Esophagus (tissue), 2 donors: ENCODE measurements at regions not wholly inside any gene's neighbourhood (a gene's known extent, or its start where the extent isn't known, plus 50 kb on each side); places are given as distances from the start of the nearest gene placed in this dataset.
"Not testable (repeated sequence)": the region's sequence is repeated elsewhere in the genome, so short reads cannot be mapped to it uniquely, and the experiment has no call there.

ENCODE experiments used
- H3K27ac ChIP-seq, 2 donors: one replicate each; pipeline ENCODE4 v1.5.1; 2013; ENCODE audit warnings: low read depth in 2 of 2, mild to moderate bottlenecking in 2 of 2, inconsistent platforms in 1 of 2, low read length in 1 of 2, moderate library complexity in 1 of 2
- H3K27me3 ChIP-seq, 2 donors: one replicate each; pipeline ENCODE4 v1.6.1; 2013; ENCODE audit warnings: low read length in 2 of 2, control low read depth in 1 of 2, mild to moderate bottlenecking in 1 of 2; ENCODE audit not compliant: insufficient read depth in 2 of 2, control insufficient read depth in 1 of 2
- H3K36me3 ChIP-seq, 2 donors: one replicate each; pipeline ENCODE4 v1.6.1; 2013; ENCODE audit warnings: low read length in 1 of 2; ENCODE audit not compliant: control insufficient read depth in 2 of 2, insufficient read depth in 2 of 2
- H3K4me1 ChIP-seq, 2 donors: one replicate each; pipeline ENCODE4 v1.6.1; 2013; ENCODE audit warnings: low read length in 1 of 2; ENCODE audit not compliant: control insufficient read depth in 2 of 2, insufficient read depth in 2 of 2
- H3K4me3 ChIP-seq, 2 donors: one replicate each; pipeline ENCODE4 v1.5.1; 2013; ENCODE audit warnings: low read length in 2 of 2, mild to moderate bottlenecking in 2 of 2, low read depth in 1 of 2, moderate library complexity in 1 of 2
- H3K9me3 ChIP-seq, 2 donors: one replicate each; pipeline ENCODE4 v1.6.1; 2013; ENCODE audit warnings: mild to moderate bottlenecking in 2 of 2, low read depth in 1 of 2, low read length in 1 of 2, moderate library complexity in 1 of 2; ENCODE audit not compliant: control insufficient read depth in 2 of 2, insufficient read depth in 1 of 2
- WGBS, 2 donors: extraction: QIAGEN DNeasy Blood & Tissue Kit; methylation state at CpG; one replicate each; pipeline ENCODE4 v1.1.7; 2013; 5-methylcytosine and 5-hydroxymethylcytosine counted together
- donor health status: healthy with polysubstance abuse.
- donor health status: Bipolar disorder and iron deficiency.

- no peaks in the 10 kb centered on the region for H3K36me3 ChIP-seq
- no peak overlapping the region for H3K27ac ChIP-seq
- H3K4me1 ChIP-seq, result no peaks in the 10 kb centered on the region
- 78 to 84% methylated on average over 3 of the region's 3 CpGs for WGBS, 2 donors
- H3K9me3 ChIP-seq, result no peaks in the 10 kb centered on the region
- H3K4me3 ChIP-seq, result no peak overlapping the region
- no peaks in the 10 kb centered on the region for H3K27me3 ChIP-seq
Observed at GRCh38 chr6:4338884-4339283, 203.5 kb upstream of the ECI2 start.

GRCh38 chr6:4336778-4337442 lies 201.5 kb upstream of the ECI2 start:
- Histone ChIP-seq H3K36me3 (no peaks in the 10 kb centered on the region), H3K27ac (no peak overlapping the region), H3K4me1 (no peaks in the 10 kb centered on the region), H3K4me3 (no peak overlapping the region), H3K9me3 (no peaks in the 10 kb centered on the region), H3K27me3 (no peaks in the 10 kb centered on the region)
- WGBS, 2 donors, result 59 to 66% methylated on average over 8 of the region's 8 CpGs

- H3K4me3 ChIP-seq, result no peak overlapping the region
- H3K9me3 ChIP-seq, result no peaks in the 10 kb centered on the region
- WGBS, 2 donors, result 74 to 81% methylated on average over 4 of the region's 4 CpGs
- H3K36me3 ChIP-seq, result no peaks in the 10 kb centered on the region
- H3K27me3 ChIP-seq, result no peaks in the 10 kb centered on the region
- H3K27ac ChIP-seq, result no peak overlapping the region
- H3K4me1 ChIP-seq, result no peaks in the 10 kb centered on the region
Observed at GRCh38 chr6:4336084-4336483, 200.7 kb upstream of the ECI2 start.

- not testable (repeated sequence) for H3K27me3 ChIP-seq, H3K4me3 ChIP-seq, H3K9me3 ChIP-seq, H3K36me3 ChIP-seq, H3K4me1 ChIP-seq, H3K27ac ChIP-seq
- 59 to 75% methylated on average over 24 of the region's 24 CpGs for WGBS, 2 donors
Observed at GRCh38 chr6:4334158-4334740, 198.9 kb upstream of the ECI2 start.

GRCh38 chr6:4327841-4328240 lies 192.5 kb upstream of the ECI2 start:
- WGBS, 2 donors, result 70 to 79% methylated on average over 1 of the region's 1 CpG
- Histone ChIP-seq H3K4me3 (no peak overlapping the region), H3K36me3 (no peaks in the 10 kb centered on the region), H3K9me3 (no peaks in the 10 kb centered on the region), H3K4me1 (no peaks in the 10 kb centered on the region), H3K27me3 (no peaks in the 10 kb centered on the region), H3K27ac (no peak overlapping the region)

- Histone ChIP-seq H3K27ac (no peak overlapping the region), H3K27me3 (no peaks in the 10 kb centered on the region), H3K4me3 (no peak overlapping the region), H3K9me3 (no peaks in the 10 kb centered on the region), H3K36me3 (no peaks in the 10 kb centered on the region), H3K4me1 (peaks cover 0 to 3% of the 10 kb centered on the region in 2 donors)
Observed at GRCh38 chr6:4324746-4325145, 189.4 kb upstream of the ECI2 start.

GRCh38 chr6:4323322-4323721 lies 187.9 kb upstream of the ECI2 start:
- Histone ChIP-seq H3K9me3 (no peaks in the 10 kb centered on the region), H3K27me3 (no peaks in the 10 kb centered on the region), H3K4me3 (no peak overlapping the region), H3K4me1 (peaks cover 0 to 3% of the 10 kb centered on the region in 2 donors), H3K27ac (peak overlapping the region in 1 of 2 donors; percentile 49), H3K36me3 (no peaks in the 10 kb centered on the region)
- 83 to 91% methylated on average over 2 of the region's 2 CpGs for WGBS, 2 donors

- H3K27me3 ChIP-seq, result no peaks in the 10 kb centered on the region
- H3K36me3 ChIP-seq, result no peaks in the 10 kb centered on the region
- H3K27ac ChIP-seq, result peak overlapping the region; percentile 22 to 44
- WGBS, 2 donors, result 64 to 67% methylated on average over 1 of the region's 1 CpG
- no peak overlapping the region for H3K4me3 ChIP-seq
- H3K4me1 ChIP-seq, result peaks cover 0 to 3% of the 10 kb centered on the region in 2 donors
- H3K9me3 ChIP-seq, result no peaks in the 10 kb centered on the region
Observed at GRCh38 chr6:4322846-4323309, 187.5 kb upstream of the ECI2 start.

- no peaks in the 10 kb centered on the region for H3K27me3 ChIP-seq
- no peaks in the 10 kb centered on the region for H3K9me3 ChIP-seq
- no peaks in the 10 kb centered on the region for H3K36me3 ChIP-seq
- no peak overlapping the region for H3K4me3 ChIP-seq
- 84 to 85% methylated on average over 6 of the region's 6 CpGs for WGBS, 2 donors
- peak overlapping the region; percentile 22 to 31 for H3K27ac ChIP-seq
- H3K4me1 ChIP-seq, result peaks cover 0 to 3% of the 10 kb centered on the region in 2 donors
Observed at GRCh38 chr6:4322134-4322845, 186.9 kb upstream of the ECI2 start.
